Astrocyte of the cerebellum (primary cell): ENCODE measurements at regions not wholly inside any gene's neighbourhood (a gene's known extent, or its start where the extent isn't known, plus 50 kb on each side); places are given as distances from the start of the nearest gene placed in this dataset.
"Not testable (repeated sequence)": the region's sequence is repeated elsewhere in the genome, so short reads cannot be mapped to it uniquely, and the experiment has no call there.

ENCODE experiments used
- DNase-seq: peaks from one replicate; pipeline ENCODE4 v3.0.0-alpha.2; 2011; ENCODE audit warnings: low read depth
- H3K4me3 ChIP-seq: 2 replicates; pipeline ENCODE4 v1.5.1; 2011; ENCODE audit warnings: mild to moderate bottlenecking, low read depth, low read length, moderate library complexity
- CTCF ChIP-seq: IDR thresholded peaks from 2 replicates; pipeline ENCODE4 v1.5.1; 2012; ENCODE audit warnings: low read length, low read depth, moderate library complexity, mild to moderate bottlenecking; ENCODE audit errors: missing control alignments
- in situ Hi-C: cut with HindIII; loops from 2 replicates; pipeline ENCODE4 v1.10.0; 2017; ENCODE audit warnings: low sequenced_read_pairs

GRCh38 chr16:87033021-87033471 lies 284.1 kb downstream of the C16orf95 start:
- no peak overlapping the region for H3K4me3 ChIP-seq
- DNase-seq = no peak
- in situ Hi-C loops = loop anchor here (25.0 kb wide), 1 partner anchor 471 kb away; the partner anchor contains the start of genes FOXC2 and MTHFSD
- TF ChIP-seq CTCF = no peak

DNA sequence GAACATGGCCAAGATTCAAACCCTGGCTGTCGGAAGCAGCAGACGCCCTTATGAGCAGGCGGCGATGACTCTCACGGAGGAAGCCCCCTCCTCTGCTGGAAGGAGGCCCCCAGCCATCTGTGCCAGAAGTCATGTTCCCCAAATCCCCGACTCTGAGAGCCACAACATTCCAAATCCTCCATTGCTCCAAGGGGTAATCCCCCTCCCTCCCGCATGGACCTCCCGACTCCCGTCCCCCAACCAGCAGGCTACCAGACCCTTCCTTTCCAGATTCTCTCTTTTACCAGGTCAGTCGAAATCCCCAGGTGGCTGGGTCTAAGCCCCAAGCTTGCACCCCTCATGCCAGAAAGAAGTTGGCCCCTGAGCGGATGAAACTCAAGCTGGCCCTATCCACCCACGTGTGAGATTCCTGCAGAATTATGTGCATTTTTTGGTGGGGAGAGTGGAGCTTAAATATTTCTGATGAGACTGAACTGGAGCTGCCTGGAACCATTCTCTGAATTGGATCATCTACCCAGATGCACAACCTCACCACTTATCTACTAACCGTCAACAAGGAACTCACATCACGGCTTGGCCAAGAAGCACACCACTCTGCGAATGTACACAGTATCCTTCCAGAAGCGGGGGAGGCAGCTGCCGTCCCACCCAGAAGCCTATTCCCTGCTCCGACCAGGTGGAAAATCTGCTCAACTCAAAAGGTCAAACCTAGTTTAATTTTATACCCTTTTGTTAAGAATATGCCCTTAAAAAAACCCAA lies 283.5 kb downstream of the C16orf95 start:
- in situ Hi-C loops = loop anchor here (25.0 kb wide), 1 partner anchor 471 kb away; the partner anchor contains the start of genes FOXC2 and MTHFSD
- H3K4me3 ChIP-seq = no peak overlapping the region
- no peak for DNase-seq
- TF ChIP-seq CTCF = no peak

DNA sequence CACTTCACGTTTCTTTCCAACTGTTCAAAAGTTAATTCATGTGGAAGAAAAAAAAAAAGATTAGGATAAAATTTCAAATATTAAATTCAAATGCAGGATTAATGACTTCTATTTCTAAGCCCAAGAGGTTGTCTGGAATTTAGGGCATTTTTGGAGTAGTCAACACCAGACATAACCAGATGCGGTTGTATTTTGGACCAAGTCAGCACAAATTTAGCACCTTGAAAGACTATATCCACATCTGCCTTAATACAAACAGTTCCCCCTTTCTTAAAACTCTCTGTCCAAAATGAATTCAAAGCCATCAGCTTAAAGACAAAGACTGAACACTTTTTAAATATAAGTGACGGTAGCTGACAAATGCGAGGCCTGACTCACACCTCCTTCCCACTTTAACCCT lies 282.9 kb downstream of the C16orf95 start:
- in situ Hi-C loops = loop anchor here (25.0 kb wide), 1 partner anchor 472 kb away; the partner anchor contains the start of genes FOXC2 and MTHFSD
- TF ChIP-seq CTCF = no peak
- no peak overlapping the region for H3K4me3 ChIP-seq
- no peak for DNase-seq

GRCh38 chr16:87035053-87035452 lies 282.1 kb downstream of the C16orf95 start:
- no peak overlapping the region for H3K4me3 ChIP-seq
- no peak for TF ChIP-seq CTCF
- no peak for DNase-seq
- in situ Hi-C loops = loop anchor here (25.0 kb wide), 1 partner anchor 473 kb away; the partner anchor contains the start of genes FOXC2 and MTHFSD

DNA sequence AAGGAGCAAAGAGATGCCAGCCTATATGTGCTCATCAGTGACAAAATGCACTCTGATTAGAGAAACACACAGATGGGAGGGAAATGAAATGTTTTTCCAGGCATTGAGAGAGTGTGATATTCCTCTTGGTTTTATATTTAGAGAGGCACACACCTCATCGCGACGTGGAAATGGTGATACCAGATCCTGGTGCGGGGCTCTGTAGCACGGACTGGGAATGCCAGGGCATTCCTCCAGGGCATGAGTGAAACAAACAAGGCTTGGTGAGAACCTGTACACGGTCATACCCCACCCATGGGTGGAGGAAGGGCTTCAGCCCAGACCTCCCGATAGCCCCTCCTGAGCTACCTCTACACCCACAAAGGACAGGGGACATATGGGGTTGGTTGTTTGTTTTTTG lies 280.2 kb downstream of the C16orf95 start:
- no peak overlapping the region for H3K4me3 ChIP-seq
- TF ChIP-seq CTCF = no peak
- no peak for DNase-seq
- in situ Hi-C loops = loop anchor here (25.0 kb wide), 1 partner anchor 475 kb away; the partner anchor contains the start of genes FOXC2 and MTHFSD

DNA sequence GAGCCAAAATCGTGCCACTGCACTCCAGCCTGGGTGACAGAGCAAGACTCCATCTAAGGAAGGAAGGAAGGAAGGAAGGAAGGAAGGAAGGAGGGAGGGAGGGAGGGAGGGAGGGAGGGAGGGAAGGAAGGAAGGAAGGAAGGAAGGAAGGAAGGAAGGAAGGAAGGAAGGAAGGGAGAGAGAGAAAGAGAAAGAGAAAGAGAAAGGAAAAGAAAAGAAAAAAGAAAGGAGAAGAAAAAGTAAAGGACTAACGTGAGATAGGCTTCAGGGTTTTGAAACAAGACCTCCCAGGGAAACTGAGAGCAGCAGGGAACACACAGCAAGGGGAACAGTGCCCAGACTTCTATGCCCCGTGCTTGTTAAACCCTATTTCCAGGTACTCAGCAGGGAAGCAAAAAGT lies 278.7 kb downstream of the C16orf95 start:
- not testable (repeated sequence) for H3K4me3 ChIP-seq, DNase-seq
- in situ Hi-C loops = loop anchor here (25.0 kb wide), 1 partner anchor 476 kb away; the partner anchor contains the start of genes FOXC2 and MTHFSD
